ENCODE measurements at regions not wholly inside any gene's neighbourhood (a gene's known extent, or its start where the extent isn't known, plus 50 kb on each side); places are given as distances from the start of the nearest gene placed in this dataset.

DNA sequence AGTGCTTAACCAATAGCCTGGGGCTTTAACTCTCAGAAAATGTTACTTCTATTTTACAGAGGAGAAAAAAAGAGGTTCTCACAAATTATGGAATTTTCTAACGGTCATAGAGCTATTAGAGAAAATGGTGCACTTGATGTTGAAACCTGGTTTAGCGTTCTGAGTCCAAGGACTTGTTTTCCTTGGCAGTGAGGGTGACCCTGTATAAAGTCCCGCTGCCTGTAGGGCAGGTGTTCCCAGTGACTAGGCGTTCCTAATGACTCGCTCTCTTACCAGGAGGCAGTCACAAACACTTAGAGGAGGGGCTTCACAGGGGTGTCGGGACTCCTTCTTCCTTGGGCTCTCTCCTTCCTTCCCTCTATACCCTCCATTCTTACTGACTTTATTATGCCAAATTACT is 175.8 kb downstream of the ACTR3 start:
- H3K36me3 ChIP-seq (ENCODE audit: control insufficient read depth in 4 of 4, insufficient read depth in 4 of 4, low read length in 3 of 4), result no peaks in the 10 kb centered on the region
- no peaks in the 10 kb centered on the region for H3K27me3 ChIP-seq (replicated peaks in 2 of 5; ENCODE audit: control insufficient read depth in 4 of 5, insufficient read depth in 5 of 5, low read length in 4 of 5)
- DNase-seq, result no peak
- ChIA-PET POLR2A (no interaction called here), CTCF (no interaction called here)
- H3K4me1 ChIP-seq (ENCODE audit: control extremely low read depth in 1 of 4, control insufficient read depth in 4 of 4, insufficient read depth in 4 of 4, low read length in 3 of 4), result no peaks in the 10 kb centered on the region
- H3K9me3 ChIP-seq (ENCODE audit: control extremely low read depth in 1 of 5, control insufficient read depth in 4 of 5, insufficient read depth in 2 of 5, low read depth in 1 of 5, low read length in 4 of 5), result peaks cover 0 to 2% (median 0%) of the 10 kb centered on the region in 5 experiments
- WGBS (ENCODE audit: insufficient coverage), result 89% methylated on average over 6 of the region's 6 CpGs
- H3K27ac ChIP-seq (ENCODE audit: insufficient read depth in 1 of 2, low read depth in 1 of 2, low read length in 2 of 2, poor library complexity in 1 of 2, severe bottlenecking in 2 of 2), result no peak overlapping the region
- H3K4me3 ChIP-seq (ENCODE audit: control insufficient read depth in 1 of 7, extremely low read depth in 1 of 7, insufficient read depth in 4 of 7, low read depth in 2 of 7, low read length in 6 of 7), result no peak overlapping the region

DNA sequence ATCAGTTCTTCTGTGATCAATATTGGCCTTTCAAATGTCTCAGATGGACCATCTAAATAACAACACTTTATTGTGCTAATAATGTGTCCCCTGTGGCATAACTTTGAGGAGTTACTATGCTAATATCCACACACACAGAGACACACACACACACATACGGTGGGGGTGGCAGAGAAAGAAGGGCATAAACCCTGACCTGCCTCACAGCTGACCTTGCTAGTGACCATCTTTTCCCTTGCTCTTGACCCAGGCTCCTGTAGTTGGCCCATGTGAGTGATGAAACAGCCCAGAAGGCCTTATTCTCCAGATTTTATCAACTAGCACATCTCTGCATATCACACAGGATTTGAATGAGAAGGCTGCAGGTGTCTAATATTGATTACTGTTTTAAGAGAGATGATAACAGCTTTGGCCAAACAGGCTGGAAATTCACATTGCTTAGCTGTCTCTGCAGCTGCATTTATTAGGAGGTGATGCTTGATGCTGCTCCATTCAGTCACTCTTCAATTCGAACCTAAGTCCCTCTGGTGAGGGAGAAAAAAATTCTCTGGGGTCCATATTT is 176.4 kb downstream of the ACTR3 start:
- POLR2A ChIA-PET, result no interaction called here
- CTCF ChIA-PET, result no interaction called here
- Histone ChIP-seq H3K36me3 (ENCODE audit: control insufficient read depth in 4 of 4, insufficient read depth in 4 of 4, low read length in 3 of 4) (no peaks in the 10 kb centered on the region), H3K4me3 (ENCODE audit: control insufficient read depth in 1 of 7, extremely low read depth in 1 of 7, insufficient read depth in 4 of 7, low read depth in 2 of 7, low read length in 6 of 7) (no peak overlapping the region), H3K27ac (ENCODE audit: insufficient read depth in 1 of 2, low read depth in 1 of 2, low read length in 2 of 2, poor library complexity in 1 of 2, severe bottlenecking in 2 of 2) (no peak overlapping the region), H3K27me3 (replicated peaks in 2 of 5; ENCODE audit: control insufficient read depth in 4 of 5, insufficient read depth in 5 of 5, low read length in 4 of 5) (no peaks in the 10 kb centered on the region), H3K4me1 (ENCODE audit: control extremely low read depth in 1 of 4, control insufficient read depth in 4 of 4, insufficient read depth in 4 of 4, low read length in 3 of 4) (no peaks in the 10 kb centered on the region), H3K9me3 (ENCODE audit: control extremely low read depth in 1 of 5, control insufficient read depth in 4 of 5, insufficient read depth in 2 of 5, low read depth in 1 of 5, low read length in 4 of 5) (peaks cover 0 to 2% (median 0%) of the 10 kb centered on the region in 5 experiments)
- DNase-seq, result no peak
- 60% methylated on average over 1 of the region's 2 CpGs for WGBS (ENCODE audit: insufficient coverage)

DNA sequence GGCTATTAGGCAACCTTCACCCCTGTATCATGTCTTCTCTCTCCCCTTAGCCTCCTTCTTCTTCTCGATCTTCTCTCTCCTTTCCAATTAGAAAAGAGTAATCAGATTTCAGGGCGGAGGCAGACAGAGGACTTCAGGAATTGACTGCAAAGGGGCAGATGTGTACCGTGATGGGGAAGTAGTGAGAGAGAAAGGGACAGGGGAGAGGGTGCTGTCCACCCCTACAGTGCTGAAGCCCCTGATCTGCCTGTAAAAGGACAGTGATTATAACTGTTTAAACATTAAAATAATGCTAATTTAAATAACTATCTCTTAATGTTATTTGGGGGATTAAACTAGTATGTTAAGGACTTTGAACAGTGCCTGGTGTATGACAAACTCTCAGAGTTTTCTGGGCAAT is 178.5 kb downstream of the ACTR3 start:
- Histone ChIP-seq H3K4me3 (ENCODE audit: control insufficient read depth in 1 of 7, extremely low read depth in 1 of 7, insufficient read depth in 4 of 7, low read depth in 2 of 7, low read length in 6 of 7) (no peak overlapping the region), H3K9me3 (ENCODE audit: control extremely low read depth in 1 of 5, control insufficient read depth in 4 of 5, insufficient read depth in 2 of 5, low read depth in 1 of 5, low read length in 4 of 5) (no peaks in the 10 kb centered on the region), H3K36me3 (ENCODE audit: control insufficient read depth in 4 of 4, insufficient read depth in 4 of 4, low read length in 3 of 4) (no peaks in the 10 kb centered on the region), H3K27me3 (replicated peaks in 2 of 5; ENCODE audit: control insufficient read depth in 4 of 5, insufficient read depth in 5 of 5, low read length in 4 of 5) (no peaks in the 10 kb centered on the region), H3K27ac (ENCODE audit: insufficient read depth in 1 of 2, low read depth in 1 of 2, low read length in 2 of 2, poor library complexity in 1 of 2, severe bottlenecking in 2 of 2) (no peak overlapping the region), H3K4me1 (ENCODE audit: control extremely low read depth in 1 of 4, control insufficient read depth in 4 of 4, insufficient read depth in 4 of 4, low read length in 3 of 4) (no peaks in the 10 kb centered on the region)
- ChIA-PET CTCF (no interaction called here), POLR2A (no interaction called here)
- peak in 2 of 3 donors; percentile 15 to 22 for DNase-seq
- no CpG with 5 or more reads among the region's 3 CpGs for WGBS (ENCODE audit: insufficient coverage)

DNA sequence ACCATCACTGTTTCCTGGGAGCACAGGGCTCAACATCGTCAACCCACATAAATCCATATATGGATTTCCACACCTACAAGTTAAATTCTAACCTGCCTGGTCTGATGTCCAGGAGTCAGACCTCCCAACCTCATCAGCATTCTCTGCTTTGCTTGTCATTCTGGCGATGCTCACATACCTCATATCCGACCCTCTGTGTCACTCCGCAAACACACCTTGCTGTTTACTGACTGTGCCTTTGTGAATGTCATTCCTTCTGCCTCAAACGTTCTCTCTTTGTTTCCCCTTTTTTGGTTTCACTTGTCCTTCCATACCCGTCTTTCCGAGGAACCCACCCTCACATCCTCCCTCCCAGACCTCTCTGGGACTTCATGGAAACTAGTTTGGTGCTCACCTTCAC is 187.1 kb downstream of the ACTR3 start:
- Histone ChIP-seq H3K4me1 (ENCODE audit: control extremely low read depth in 1 of 4, control insufficient read depth in 4 of 4, insufficient read depth in 4 of 4, low read length in 3 of 4) (no peaks in the 10 kb centered on the region), H3K36me3 (ENCODE audit: control insufficient read depth in 4 of 4, insufficient read depth in 4 of 4, low read length in 3 of 4) (no peaks in the 10 kb centered on the region), H3K9me3 (ENCODE audit: control extremely low read depth in 1 of 5, control insufficient read depth in 4 of 5, insufficient read depth in 2 of 5, low read depth in 1 of 5, low read length in 4 of 5) (no peaks in the 10 kb centered on the region), H3K27ac (ENCODE audit: insufficient read depth in 1 of 2, low read depth in 1 of 2, low read length in 2 of 2, poor library complexity in 1 of 2, severe bottlenecking in 2 of 2) (no peak overlapping the region), H3K27me3 (replicated peaks in 2 of 5; ENCODE audit: control insufficient read depth in 4 of 5, insufficient read depth in 5 of 5, low read length in 4 of 5) (no peaks in the 10 kb centered on the region), H3K4me3 (ENCODE audit: control insufficient read depth in 1 of 7, extremely low read depth in 1 of 7, insufficient read depth in 4 of 7, low read depth in 2 of 7, low read length in 6 of 7) (no peak overlapping the region)
- 93% methylated on average over 7 of the region's 7 CpGs for WGBS (ENCODE audit: insufficient coverage)
- CTCF ChIA-PET, result no interaction called here
- DNase-seq, result no peak
- POLR2A ChIA-PET, result no interaction called here

DNA sequence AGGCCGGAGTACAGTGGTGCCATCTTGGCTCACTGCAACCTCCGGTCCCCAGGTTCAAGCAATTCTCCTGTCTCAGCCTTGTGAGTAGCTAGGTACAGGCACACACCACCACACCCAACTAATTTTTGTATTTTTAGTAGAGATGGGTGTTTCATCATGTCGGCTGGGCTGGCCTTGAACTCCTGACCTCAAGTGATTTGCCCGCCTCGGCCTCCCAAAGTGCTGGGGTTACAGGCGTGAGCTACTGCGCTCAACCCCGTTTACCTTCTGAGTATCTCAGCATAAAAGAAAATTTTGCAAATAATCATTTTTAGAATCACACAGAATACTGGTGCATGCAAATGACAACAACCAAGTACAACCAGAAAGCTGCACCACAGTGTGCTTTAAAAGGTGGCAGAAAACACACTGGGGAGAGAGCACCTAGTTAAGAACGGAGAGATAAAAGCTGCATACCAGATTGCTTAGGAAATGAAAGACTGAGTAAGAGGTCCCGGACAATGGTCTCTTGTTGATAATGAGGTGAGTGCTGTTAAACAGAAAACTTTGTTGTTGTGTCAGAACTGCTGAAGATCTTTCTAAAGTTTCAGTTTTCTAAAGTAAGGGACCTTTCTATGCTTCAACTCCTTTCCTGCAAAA is 189.6 kb downstream of the ACTR3 start:
- ChIA-PET CTCF (no interaction called here), POLR2A (no interaction called here)
- Histone ChIP-seq H3K9me3 (ENCODE audit: control extremely low read depth in 1 of 5, control insufficient read depth in 4 of 5, insufficient read depth in 2 of 5, low read depth in 1 of 5, low read length in 4 of 5) (no peaks in the 10 kb centered on the region), H3K36me3 (ENCODE audit: control insufficient read depth in 4 of 4, insufficient read depth in 4 of 4, low read length in 3 of 4) (no peaks in the 10 kb centered on the region), H3K4me3 (ENCODE audit: control insufficient read depth in 1 of 7, extremely low read depth in 1 of 7, insufficient read depth in 4 of 7, low read depth in 2 of 7, low read length in 6 of 7) (no peak overlapping the region), H3K27me3 (replicated peaks in 2 of 5; ENCODE audit: control insufficient read depth in 4 of 5, insufficient read depth in 5 of 5, low read length in 4 of 5) (no peaks in the 10 kb centered on the region), H3K27ac (ENCODE audit: insufficient read depth in 1 of 2, low read depth in 1 of 2, low read length in 2 of 2, poor library complexity in 1 of 2, severe bottlenecking in 2 of 2) (no peak overlapping the region), H3K4me1 (ENCODE audit: control extremely low read depth in 1 of 4, control insufficient read depth in 4 of 4, insufficient read depth in 4 of 4, low read length in 3 of 4) (no peaks in the 10 kb centered on the region)
- DNase-seq, result no peak
- WGBS (ENCODE audit: insufficient coverage), result 91% methylated on average over 7 of the region's 10 CpGs

DNA sequence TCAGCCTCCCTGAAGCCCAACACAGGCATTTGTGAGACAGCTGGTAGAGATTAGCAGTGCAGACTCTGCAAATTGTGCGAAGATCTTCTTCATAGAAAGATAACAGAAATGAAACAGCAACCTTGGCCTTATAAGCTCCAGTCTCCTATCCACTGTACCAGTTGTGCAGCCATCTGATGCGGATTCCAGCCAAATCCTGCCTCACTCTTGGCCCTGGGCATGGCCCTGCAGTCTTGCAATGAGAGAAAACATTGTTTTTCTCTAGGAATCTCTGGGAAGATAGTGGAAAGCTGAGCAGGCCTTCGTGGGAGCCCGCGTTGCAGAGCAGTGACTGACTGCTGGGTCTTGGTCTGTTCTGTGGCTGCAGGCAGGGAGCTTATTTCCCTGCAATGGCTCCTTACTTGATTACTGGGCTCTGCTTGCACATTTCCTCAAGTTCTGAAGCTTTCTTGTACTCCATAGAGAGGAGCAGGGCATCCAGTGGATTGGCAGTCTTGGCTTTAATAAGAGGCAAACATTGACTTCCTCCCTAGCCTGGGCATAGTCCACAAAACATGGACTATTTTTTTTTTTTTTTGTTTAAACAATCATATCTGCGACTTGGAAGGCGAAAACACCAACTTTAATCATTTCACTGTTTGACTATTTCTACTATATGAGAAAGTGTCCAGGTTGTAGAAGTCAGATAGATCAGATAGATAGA is 193.0 kb downstream of the ACTR3 start:
- no peak for DNase-seq
- 95% methylated on average over 5 of the region's 7 CpGs for WGBS (ENCODE audit: insufficient coverage)
- Histone ChIP-seq H3K9me3 (ENCODE audit: control extremely low read depth in 1 of 5, control insufficient read depth in 4 of 5, insufficient read depth in 2 of 5, low read depth in 1 of 5, low read length in 4 of 5) (no peaks in the 10 kb centered on the region), H3K27ac (ENCODE audit: insufficient read depth in 1 of 2, low read depth in 1 of 2, low read length in 2 of 2, poor library complexity in 1 of 2, severe bottlenecking in 2 of 2) (no peak overlapping the region), H3K27me3 (replicated peaks in 2 of 5; ENCODE audit: control insufficient read depth in 4 of 5, insufficient read depth in 5 of 5, low read length in 4 of 5) (no peaks in the 10 kb centered on the region), H3K4me3 (ENCODE audit: control insufficient read depth in 1 of 7, extremely low read depth in 1 of 7, insufficient read depth in 4 of 7, low read depth in 2 of 7, low read length in 6 of 7) (no peak overlapping the region), H3K36me3 (ENCODE audit: control insufficient read depth in 4 of 4, insufficient read depth in 4 of 4, low read length in 3 of 4) (no peaks in the 10 kb centered on the region), H3K4me1 (ENCODE audit: control extremely low read depth in 1 of 4, control insufficient read depth in 4 of 4, insufficient read depth in 4 of 4, low read length in 3 of 4) (no peaks in the 10 kb centered on the region)
- CTCF ChIA-PET, result no interaction called here
- POLR2A ChIA-PET, result no interaction called here

DNA sequence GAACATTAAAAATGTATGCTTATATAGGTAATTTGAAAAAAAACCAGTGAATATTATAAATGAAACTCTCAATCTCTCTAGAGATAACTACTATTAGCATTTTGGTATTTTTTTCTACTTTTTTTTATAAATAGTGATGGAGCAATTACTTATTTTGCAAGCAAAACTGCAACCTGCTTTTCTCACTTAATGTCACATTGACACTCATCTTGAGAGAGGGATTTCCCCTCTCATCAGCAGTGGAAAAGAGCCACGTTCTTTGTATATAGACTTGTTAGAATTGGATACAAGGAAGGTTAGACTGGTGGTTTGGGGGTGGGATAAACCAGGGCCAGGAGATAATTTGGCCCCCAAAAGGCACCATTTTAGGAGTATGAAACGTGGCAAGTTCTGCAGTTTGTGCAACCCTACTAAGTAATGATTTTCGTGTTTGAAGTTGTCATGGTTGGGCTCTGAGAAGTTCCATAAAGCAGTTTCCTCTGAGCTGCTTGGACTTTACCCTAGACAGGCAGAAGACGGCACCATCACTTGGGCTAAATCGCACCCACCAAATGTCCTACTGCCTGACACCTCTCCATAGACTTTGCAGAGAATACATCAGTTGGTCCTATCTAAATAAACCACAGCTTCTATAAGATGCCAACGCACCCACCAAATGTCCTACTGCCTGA is 194.0 kb downstream of the ACTR3 start:
- no peaks in the 10 kb centered on the region for H3K36me3 ChIP-seq (ENCODE audit: control insufficient read depth in 4 of 4, insufficient read depth in 4 of 4, low read length in 3 of 4)
- WGBS (ENCODE audit: insufficient coverage), result 100% methylated on average over 1 of the region's 6 CpGs

More for the DNA sequence above, 194.0 kb downstream of the ACTR3 start:
- no peak overlapping the region for H3K27ac ChIP-seq (ENCODE audit: insufficient read depth in 1 of 2, low read depth in 1 of 2, low read length in 2 of 2, poor library complexity in 1 of 2, severe bottlenecking in 2 of 2)
- no peak for DNase-seq
- no peaks in the 10 kb centered on the region for H3K27me3 ChIP-seq (replicated peaks in 2 of 5; ENCODE audit: control insufficient read depth in 4 of 5, insufficient read depth in 5 of 5, low read length in 4 of 5)
- CTCF ChIA-PET, result no interaction called here
- H3K9me3 ChIP-seq (ENCODE audit: control extremely low read depth in 1 of 5, control insufficient read depth in 4 of 5, insufficient read depth in 2 of 5, low read depth in 1 of 5, low read length in 4 of 5), result no peaks in the 10 kb centered on the region
- POLR2A ChIA-PET, result no interaction called here
- no peak overlapping the region for H3K4me3 ChIP-seq (ENCODE audit: control insufficient read depth in 1 of 7, extremely low read depth in 1 of 7, insufficient read depth in 4 of 7, low read depth in 2 of 7, low read length in 6 of 7)
- H3K4me1 ChIP-seq (ENCODE audit: control extremely low read depth in 1 of 4, control insufficient read depth in 4 of 4, insufficient read depth in 4 of 4, low read length in 3 of 4), result no peaks in the 10 kb centered on the region

Measured in common myeloid progenitor, CD34-positive (primary cell).